T-helper 9 cell (primary cell): ENCODE measurements at regions not wholly inside any gene's neighbourhood (a gene's known extent, or its start where the extent isn't known, plus 50 kb on each side); places are given as distances from the start of the nearest gene placed in this dataset.
"Not testable (repeated sequence)": the region's sequence is repeated elsewhere in the genome, so short reads cannot be mapped to it uniquely, and the experiment has no call there.

Experiments
- DNase-seq: peaks from one replicate; pipeline ENCODE4 v3.0.0-alpha.2; 2020

- no peak for DNase-seq
Measured at GRCh38 chr15:20367093-20367492, 174.5 kb downstream of the GOLGA6L6 start.

GRCh38 chr15:20363591-20363990, 178.0 kb downstream of the GOLGA6L6 start:
- DNase-seq = not testable (repeated sequence)

GRCh38 chr15:20361091-20361490, 180.5 kb downstream of the GOLGA6L6 start:
- no peak for DNase-seq

DNA sequence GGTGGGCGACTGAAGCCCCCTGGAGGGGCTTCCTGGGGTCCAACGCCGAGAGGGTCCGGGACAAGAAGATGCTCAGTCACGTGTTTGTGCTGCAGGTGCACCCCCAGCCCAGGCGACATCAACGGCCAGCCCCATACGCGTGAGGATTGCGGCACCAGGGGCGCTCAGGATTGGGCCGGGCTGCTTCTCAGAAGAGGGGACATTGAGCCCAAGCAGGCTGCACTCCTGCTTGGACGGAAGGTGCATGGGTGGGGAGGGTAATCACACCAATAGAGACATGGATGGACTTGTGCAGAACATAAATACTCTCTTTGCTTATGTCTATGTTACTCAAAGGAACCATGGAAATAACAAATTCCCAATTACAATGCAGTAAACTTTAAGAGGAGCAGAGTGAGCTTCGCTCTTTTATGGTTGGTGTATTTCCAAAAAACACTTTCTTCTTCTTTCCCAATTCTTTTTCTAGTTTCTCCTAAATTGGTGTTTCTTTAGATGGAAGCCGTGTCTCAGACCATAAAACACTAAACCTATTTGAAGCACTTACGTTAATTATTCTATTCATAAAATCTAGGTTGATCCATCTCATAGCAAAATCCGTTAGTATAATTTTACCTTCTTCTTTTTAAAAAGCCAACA, 182.7 kb downstream of the GOLGA6L6 start:
- DNase-seq = no peak

DNA sequence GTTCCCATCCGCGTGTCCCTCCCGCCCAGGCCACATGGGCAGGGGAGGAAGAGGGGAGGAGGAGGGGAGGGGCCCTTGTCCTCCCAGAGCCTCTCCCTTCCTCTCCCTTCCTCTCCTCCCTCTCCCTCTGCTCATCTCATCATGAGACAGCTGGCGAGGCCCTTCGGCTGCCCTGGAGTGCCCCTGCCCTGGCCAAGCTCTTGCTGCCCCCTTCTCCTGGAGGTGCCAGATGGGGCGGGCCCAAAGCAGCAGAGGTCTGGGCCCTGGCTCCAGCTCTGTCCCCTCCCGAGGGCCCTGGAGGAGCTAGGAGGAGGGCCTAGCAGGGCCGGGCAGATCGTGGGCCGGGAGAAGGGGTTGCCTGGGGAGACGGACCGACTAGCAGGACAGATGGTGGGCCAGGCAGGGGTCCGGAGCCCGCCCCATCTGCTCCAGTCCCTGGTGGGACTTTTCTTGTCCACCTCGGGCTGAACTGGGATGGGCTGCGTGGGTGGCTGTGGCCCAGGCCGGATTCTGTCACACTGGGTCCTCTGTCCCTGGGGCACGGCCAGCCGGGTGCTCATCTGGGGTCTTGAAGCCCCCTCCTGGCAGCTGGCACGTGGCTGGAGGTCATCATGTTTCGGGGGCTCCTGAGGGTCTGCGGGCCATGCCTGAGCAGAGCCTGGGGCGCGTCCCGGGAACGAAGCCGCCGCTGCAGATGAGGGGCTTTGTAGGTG, 183.4 kb downstream of the GOLGA6L6 start:
- no peak for DNase-seq

DNA sequence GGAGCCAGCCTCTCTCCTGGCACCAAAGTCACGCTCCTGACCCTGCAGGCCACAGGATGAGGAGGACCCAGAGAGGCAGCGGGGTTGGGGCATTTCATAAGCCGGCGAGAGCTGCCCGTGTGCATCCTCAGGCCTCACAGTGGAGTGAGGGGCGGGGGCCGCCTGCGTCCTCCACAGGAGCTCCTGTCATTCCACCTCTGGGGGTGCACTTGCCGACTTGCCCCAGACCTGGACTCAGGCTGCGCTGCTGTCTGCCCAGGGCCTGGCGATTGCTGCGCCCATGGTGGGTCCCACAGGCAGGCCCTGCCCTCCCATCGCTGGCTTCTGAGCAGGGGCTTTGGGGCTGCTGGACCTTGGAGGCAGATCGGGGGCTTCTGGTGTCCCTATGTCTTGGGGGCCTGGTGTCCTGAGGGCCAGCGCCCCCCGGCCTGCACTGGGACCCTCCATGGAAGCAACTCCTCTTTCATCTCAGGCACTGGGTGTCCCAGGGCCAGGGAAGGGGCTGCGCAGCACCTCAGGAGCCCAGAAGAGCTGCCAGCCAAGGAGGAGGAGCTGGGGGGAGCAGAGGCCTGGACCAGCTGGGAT, 184.0 kb downstream of the GOLGA6L6 start:
- no peak for DNase-seq

- DNase-seq = no peak
Measured at GRCh38 chr15:20356911-20357480, 184.6 kb downstream of the GOLGA6L6 start.

GRCh38 chr15:20356444-20356910, 185.1 kb downstream of the GOLGA6L6 start:
- DNase-seq = peak; percentile 77

DNA sequence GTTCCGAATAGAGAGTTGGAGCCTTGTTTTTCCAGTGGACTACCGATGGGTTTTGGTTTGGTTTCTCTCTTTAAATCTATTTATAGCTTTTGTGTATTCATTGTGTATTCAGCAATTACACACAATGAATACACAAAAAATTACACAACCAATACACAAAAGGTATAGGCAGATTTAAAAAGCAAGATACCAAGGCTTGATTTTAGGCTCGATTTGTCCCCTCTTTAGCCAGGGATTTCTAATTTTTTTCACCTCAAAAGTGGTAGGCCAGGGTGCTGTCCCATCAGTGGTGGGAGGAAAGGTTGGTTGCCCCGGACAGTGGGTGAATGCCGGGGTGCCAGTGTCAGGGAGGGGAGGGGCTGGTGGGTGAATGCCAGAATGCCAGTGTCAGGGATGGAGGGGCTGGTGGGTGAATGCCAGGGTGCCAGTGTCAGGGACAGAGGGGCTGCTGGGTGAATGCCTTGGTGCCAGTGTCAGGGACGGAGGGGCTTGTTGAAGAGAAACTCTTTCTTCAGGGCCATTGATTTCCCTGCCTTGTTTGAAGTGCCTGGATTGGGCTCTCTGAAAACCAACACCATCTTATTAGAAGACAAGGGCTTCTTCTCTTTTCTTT, 186.2 kb downstream of the GOLGA6L6 start:
- DNase-seq = no peak

DNA sequence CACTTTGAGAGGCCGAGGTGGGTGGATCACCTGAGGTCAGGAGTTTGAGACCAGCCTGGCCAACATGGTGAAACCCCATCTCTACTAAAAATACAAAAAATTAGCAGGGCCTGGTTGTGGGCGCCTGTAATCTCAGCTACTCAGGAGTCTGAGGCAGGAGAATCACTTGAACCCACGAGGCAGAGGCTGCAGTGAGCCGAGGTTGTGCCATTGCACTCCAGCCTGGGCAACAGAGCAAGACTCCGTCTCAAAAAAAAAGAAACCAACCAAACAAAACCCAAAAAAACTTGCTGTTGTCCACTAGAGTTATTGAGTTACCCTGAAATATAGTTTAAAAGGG, 186.7 kb downstream of the GOLGA6L6 start:
- DNase-seq = not testable (repeated sequence)

- no peak for DNase-seq
Measured at GRCh38 chr15:20353966-20354883, 187.4 kb downstream of the GOLGA6L6 start.

GRCh38 chr15:20352241-20353200, 189.1 kb downstream of the GOLGA6L6 start:
- DNase-seq = no peak

DNA sequence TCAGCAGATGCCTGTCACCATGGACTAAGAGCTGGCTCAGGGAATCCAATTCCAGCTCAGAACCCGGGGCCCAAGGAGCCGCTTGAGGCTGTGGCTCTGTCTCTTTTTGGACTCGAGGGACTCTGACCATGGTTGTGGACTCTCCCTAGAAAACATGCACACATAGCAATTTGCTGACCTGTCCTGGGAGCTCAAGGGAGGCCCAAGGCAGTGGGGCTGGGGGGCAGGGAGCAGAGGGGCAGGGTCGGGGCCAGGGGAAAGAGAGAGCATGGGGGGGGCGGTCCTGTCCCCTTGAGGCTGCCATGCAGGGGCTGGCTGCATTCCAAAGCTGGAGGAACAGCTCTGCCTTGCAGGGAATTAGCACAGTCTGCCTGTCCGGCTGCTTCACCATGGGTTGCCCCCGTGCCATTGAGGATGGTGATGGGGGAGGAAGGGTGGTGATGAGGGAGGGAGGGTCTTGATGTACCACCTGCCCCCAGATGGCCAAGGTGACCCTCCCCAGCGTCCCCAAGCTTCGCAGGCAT, 190.1 kb downstream of the GOLGA6L6 start:
- no peak for DNase-seq

DNA sequence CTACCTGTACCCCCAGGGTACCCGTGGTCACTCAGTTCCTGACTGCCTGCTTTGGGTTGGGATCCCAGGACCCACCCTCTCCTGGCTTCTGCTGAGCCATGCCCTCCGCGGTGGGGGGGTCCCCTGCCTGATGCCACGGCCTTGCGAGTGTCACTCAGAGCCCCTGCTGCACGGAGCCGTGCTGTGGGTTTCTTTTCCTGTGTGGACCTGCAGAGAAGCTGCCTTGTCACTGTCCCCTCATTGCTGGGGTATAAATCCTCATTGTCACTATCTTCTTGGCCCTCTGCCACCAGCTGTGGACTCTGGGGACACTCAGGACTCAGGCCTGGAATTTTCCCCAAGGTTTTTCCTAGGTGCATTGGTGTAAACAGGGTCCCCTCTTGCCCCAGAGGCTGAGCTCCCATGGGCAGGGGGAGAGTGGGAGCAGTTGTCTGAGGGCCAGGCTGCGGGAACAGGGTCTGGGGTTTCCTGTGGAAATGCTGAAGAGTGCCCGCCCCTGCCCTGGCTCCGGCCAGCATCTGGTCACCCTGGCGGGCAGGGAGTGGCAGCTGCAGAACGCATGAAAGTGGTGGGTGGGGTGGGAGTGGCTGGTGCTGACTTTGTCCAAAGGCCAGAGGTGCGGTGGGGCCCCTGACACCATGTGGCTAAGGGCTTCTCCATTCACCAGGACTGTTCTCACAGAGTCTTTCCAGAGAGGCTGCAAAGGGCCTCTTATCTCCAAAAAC, 191.7 kb downstream of the GOLGA6L6 start:
- DNase-seq = no peak

DNA sequence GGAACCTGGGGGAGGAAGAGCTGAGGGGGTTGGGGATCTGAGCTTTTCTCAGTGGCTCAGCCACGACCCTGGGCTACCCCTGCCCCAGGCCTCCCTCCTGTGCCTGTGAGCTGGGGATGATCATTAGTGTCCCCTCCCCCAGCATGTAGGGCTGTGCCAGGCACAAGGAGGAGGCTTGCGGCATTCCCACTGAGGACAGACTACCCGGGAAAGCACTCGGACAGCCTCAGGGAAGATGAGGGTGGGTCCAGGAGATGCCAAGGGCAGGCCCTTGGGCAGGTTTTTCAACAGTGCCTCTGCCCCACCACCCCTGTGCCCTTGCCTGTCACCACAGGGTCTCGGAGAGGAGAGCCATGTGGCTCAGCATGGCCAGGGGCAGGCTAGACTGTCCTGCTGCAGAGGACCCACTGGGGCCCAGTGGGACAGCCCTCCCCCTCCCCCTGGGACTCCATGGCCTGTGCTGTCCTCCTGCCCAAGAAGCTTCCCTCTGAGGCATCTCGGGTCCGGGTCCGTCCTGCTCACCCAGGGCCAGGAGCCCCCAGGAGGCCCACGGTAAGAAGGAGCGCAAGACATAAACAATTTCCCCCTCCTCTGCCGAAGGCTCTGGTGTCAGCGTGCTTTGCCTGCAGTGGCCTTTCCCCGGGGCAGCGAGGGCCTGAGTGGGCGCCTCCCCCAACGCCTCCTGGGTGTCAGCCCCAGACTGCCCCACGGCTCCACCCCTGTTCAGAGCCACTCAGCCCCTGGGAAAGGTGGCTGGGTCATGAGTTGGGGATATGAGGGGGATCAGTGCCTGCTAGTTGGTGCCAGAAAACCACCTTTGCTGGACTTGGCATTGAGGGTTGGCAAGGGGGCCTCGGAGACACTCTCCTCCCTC, 192.5 kb downstream of the GOLGA6L6 start:
- DNase-seq = no peak

- DNase-seq = no peak
Measured at GRCh38 chr15:20348291-20348899, 193.2 kb downstream of the GOLGA6L6 start.

GRCh38 chr15:20346082-20346805, 195.4 kb downstream of the GOLGA6L6 start:
- no peak for DNase-seq

- DNase-seq = no peak
Measured at GRCh38 chr15:20345401-20345958, 196.1 kb downstream of the GOLGA6L6 start.
